HEK293T (cell line): ENCODE measurements at regions not wholly inside any gene's neighbourhood (a gene's known extent, or its start where the extent isn't known, plus 50 kb on each side); places are given as distances from the start of the nearest gene placed in this dataset.

Experiments used
- L3MBTL2 ChIP-seq: fragments of 450-650 bp; conservative IDR thresholded peaks from 2 replicates; pipeline ENCODE4 v1.6.1; 2016; ENCODE audit warnings: mild to moderate bottlenecking
- LEF1 ChIP-seq: fragments of 450-650 bp; IDR thresholded peaks from 2 replicates; pipeline ENCODE4 v1.6.1; 2017; ENCODE audit warnings: mild to moderate bottlenecking, borderline replicate concordance
- SP1 ChIP-seq: fragments of 450-650 bp; IDR thresholded peaks from 2 replicates; pipeline ENCODE4 v1.6.1; 2017
- TF ChIP-seq, protein P1 (sequence below): fragments of 450-650 bp; IDR thresholded peaks from 2 replicates; pipeline ENCODE4 v1.6.1; 2016

DNA sequence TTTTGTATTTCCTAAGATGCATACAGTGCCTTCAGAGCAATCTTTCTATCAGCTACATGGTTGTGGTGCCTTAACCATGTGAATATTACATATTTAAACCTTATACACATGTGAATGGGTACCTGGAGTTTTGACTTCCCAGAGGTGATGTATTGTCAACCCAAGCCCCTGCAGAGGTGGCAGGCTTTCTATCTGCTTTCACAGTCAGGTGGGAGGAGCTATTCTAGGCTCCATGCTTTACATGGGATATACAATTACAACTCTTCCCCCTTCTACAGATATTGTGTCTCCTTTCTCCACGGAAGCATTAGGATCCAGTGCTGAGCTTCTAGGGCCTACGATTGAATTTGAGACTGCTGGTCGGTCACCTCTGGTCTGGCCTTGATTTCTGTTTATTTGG is 89.8 kb upstream of the TUT7 start:
- TF ChIP-seq, protein P1, sequence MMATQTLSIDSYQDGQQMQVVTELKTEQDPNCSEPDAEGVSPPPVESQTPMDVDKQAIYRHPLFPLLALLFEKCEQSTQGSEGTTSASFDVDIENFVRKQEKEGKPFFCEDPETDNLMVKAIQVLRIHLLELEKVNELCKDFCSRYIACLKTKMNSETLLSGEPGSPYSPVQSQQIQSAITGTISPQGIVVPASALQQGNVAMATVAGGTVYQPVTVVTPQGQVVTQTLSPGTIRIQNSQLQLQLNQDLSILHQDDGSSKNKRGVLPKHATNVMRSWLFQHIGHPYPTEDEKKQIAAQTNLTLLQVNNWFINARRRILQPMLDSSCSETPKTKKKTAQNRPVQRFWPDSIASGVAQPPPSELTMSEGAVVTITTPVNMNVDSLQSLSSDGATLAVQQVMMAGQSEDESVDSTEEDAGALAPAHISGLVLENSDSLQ = no peak
- TF ChIP-seq LEF1 (no peak), SP1 (no peak), L3MBTL2 (no peak)
